Inflammatory macrophage (primary cell): ENCODE measurements at regions not wholly inside any gene's neighbourhood (a gene's known extent, or its start where the extent isn't known, plus 50 kb on each side); places are given as distances from the start of the nearest gene placed in this dataset.
A peak's percentile ranks its signal among the peaks of the same experiment; 100 is the strongest.

Experiments used
- DNase-seq, 2 donors: peaks; one replicate each; pipeline ENCODE4 v3.0.0-alpha.2; 2020 to 2022

DNA sequence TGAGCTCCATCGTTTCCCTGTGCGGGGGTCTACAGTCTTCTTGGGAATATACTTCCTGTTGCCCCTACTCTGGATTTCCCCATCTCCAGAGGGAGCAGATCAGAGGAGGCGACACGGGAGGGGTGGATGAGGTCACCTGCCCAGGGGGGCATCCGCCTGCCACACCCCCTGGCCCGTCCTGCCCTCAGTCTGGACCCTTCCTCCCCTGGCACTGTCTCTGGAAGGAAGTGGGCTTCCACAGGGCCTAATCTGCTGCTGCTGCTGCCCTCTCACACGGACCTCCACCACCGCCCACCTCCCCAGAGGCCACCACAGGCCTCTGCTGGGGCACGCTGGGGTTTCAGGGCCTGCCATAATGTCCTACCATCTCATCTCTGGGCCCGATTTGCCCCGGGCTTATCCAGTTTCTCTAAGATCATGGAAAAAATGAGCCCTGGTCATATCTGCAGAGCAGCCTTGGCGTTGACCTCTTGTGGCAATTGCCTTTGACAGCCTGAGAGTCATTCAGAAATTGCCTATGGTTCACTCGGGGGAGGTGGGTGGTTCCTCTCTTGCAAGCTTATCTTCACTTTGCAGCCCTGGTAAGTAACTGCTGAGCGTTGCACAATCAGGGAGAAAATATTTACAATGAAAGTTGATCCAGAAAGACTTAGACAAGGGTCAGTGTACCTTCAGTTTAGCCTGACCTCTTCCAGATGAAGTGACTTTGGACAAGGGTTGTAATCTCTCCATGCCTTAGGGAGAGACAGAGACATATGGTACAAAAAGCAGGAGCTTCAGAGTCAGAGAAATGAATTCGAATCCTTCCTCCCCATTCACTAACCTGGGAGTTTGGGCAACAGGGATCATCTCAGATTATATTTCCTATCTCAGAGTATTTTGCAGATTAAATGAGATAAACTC lies 252.4 kb downstream of the TOMM20 start:
- DNase-seq = peak; percentile 91 to 96

GRCh38 chr1:234875328-234875952 lies 253.2 kb downstream of the TOMM20 start:
- no peak for DNase-seq

GRCh38 chr1:234874291-234875288 lies 254.0 kb downstream of the TOMM20 start:
- DNase-seq = peak; percentile 85 to 89

DNA sequence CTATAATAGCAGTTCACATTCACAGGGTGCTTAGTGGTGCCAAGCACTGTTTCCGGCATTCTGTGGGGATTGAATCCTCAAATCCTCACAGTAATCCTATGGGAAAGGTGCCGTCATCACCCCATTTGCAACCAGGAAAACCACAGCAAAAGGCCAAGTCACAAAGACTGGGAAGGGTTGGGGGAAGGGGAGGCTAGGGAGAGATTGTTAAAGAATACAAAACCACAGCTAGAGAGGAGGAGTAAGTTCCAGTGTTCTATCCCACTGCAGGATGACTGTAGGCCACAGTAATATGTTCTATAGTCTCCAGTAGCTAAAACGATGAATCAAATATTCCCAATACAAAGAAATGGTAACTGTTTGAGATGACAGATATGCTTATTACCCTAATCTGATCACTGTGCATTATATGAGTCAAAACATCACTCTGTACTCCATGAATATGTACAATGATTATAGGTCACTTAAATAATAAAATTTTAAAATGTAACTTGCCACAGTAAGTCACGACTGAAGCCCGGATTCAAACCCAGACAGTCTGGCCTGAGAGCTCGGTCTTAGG lies 256.8 kb downstream of the TOMM20 start:
- no peak for DNase-seq

GRCh38 chr1:234871039-234871709 lies 257.5 kb downstream of the TOMM20 start:
- DNase-seq = no peak

DNA sequence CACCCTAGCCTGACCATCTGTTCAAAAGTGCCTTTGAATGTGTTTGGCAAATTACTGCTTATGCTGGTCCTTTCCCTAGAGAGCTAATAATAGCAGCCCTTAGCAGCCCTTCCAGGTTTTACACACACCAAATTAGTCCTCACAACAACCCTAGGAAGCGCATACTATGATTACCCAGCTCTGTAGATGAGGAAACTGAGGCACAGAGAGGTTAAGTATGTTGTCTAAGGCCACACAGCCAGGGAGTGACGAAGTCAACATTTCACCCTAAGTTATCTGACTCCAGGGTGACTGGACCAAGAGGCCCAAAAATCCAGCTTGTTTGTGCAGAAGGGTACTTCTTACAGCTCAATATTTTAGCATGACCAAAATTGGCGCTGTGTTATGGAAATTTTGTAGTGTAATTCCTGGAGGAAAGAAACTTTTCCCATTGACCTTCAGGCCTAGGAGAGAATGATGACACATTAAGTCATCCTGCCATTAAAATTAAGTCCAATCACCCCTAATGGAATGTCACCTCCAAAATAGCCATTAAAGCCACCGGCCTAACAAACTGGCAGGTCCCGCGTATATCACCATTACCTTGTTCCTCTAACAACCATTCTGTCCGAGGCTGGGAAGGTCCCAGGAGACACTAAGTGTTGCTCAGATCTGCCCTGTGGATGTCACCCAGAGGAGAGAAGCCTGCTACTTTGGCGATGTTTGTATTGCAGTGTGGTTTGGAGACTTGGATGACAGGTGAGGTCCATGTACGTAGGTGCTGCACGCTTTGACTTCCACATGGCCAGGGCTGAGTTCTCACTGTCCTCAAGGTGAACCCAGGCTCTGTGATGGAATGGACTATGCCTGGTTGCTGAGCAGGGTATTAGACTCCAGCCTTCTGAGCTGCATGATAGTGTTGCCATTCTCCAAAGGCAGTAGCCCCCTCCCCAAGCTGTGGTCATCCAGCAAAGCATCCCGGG lies 258.3 kb downstream of the TOMM20 start:
- no peak for DNase-seq

GRCh38 chr1:234869182-234870019 lies 259.2 kb downstream of the TOMM20 start:
- no peak for DNase-seq

- DNase-seq = no peak
Observed at GRCh38 chr1:234868296-234869147, 258.5 kb upstream of the IRF2BP2 start.

- peak; percentile 99 to 100 for DNase-seq
Observed at GRCh38 chr1:234866007-234866866, 256.3 kb upstream of the IRF2BP2 start.

DNA sequence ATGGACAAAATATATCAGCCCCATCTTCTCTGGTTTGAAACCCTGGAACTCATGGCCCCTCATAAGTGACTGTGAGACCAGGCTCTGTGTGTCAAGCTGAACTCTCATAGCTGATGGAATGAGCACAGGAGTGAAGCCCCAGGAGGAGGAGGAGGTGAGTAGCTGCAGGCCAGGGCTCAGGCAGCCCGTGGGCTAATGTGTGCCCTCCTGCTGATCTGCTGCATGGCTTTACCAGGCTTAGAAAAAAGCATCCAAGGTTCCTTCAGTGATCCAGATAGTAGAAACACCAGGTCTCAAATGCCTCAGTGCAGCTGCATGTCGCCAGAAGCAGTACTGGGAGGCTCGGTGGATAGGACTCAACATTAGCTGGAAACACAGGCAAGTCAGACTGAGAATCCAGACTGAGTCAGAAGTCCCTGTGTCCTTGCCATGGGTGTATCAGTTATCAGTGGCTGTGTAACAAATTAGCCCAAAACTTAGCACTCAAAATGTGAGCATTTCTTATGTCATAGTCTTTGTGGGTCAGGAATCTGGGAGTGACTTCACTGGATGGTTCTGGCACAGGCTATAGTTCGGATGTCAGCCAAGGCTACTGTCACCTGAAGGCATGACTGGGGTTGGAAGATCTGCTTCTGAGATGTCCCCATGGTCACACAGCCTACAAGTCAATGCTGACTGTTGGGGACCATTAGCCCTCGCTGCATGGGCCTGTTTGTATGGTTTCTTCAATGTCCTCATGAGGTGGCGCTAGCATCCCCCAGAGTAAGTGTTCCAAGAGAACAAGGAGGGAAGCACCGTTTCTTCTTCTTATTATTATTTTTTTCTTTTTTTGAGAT lies 255.4 kb upstream of the IRF2BP2 start:
- DNase-seq = no peak

DNA sequence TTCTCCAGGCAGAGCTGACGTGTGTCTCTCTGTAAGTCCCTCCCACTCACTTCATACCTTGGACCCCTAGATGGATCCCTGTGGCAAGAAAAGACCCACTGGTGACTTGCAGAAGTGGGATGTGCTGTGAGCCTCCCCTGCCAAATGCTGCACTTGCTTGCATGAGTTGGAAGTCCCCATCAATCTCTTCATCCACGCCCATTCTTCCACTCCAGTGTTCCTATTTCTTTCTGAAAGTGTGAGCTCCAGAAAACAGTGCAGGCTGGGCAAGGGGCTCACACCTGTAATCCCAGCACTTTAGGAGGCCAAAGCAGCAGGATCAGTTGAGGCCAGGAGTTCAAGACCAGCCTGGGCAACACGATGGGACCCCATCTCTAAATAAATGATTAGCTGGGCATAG lies 254.1 kb upstream of the IRF2BP2 start:
- DNase-seq = no peak

DNA sequence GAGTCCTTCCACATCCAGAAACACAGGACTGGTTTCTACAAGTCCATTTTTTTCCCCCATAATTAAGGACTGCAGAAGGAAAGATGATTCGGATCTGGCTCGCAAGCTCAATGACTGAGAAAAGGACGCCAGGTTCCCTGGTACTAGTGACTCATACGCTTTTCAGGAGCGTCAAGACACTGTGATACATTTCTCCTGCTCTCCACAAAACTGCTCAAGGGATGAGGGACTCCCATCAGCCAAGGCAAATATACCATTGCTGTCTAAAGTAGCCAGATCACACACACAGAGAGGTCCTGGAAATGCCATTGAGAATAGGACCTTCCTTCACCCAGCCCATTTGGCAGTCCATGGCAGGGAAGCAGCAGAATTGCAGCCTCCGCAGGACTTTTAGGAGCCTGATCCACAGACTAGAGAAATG lies 253.6 kb upstream of the IRF2BP2 start:
- DNase-seq = no peak

DNA sequence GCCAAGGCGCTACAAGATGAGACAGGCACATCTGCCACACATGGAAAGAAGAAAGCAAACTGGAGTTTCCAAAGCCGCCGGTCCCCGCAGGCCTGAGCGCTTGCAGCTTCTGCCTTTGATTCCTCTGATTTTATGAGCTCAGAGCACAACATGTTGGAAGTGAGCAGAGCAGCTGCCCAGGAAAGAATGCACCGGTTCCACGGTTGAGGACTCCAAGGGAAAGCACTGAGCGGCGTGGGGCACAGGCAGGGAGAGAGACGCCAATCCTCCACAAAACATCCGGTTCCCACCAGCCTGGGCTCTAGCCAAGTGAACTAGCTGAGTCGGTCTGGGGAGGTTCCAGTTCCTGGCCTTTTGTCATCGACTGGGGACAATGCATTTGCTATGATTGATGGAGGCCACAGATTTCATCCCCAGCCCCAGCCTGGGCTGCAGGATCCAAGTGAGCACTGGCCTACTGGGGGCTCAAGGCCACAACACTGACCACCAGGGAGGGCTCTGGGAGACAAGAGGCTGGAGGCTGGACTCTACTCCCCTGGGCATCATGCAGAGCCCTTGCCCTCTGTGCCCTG lies 253.1 kb upstream of the IRF2BP2 start:
- peak; percentile 37 to 63 for DNase-seq

GRCh38 chr1:234862360-234862943 lies 252.5 kb upstream of the IRF2BP2 start:
- no peak for DNase-seq

DNA sequence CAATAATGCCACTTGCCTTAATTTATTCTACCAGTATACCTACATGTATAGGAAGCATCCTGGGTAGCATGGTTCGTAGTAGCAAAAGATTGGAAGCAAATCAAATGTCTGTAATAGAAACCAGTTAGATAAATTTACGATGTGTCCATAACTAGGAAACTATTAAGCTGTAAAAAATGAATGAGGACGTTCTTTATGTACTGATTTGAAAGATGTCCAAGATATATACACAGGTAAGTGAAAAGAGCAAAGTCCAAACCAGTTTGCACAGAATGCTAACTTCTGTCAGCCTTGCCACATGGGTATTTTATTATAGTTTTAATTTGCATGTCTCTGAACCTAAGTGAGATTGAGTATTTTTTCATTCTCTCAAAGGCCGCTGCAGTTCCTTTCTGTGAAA lies 251.8 kb upstream of the IRF2BP2 start:
- DNase-seq = no peak
